ENCODE measurements at regions not wholly inside any gene's neighbourhood (a gene's known extent, or its start where the extent isn't known, plus 50 kb on each side); places are given as distances from the start of the nearest gene placed in this dataset.

DNA sequence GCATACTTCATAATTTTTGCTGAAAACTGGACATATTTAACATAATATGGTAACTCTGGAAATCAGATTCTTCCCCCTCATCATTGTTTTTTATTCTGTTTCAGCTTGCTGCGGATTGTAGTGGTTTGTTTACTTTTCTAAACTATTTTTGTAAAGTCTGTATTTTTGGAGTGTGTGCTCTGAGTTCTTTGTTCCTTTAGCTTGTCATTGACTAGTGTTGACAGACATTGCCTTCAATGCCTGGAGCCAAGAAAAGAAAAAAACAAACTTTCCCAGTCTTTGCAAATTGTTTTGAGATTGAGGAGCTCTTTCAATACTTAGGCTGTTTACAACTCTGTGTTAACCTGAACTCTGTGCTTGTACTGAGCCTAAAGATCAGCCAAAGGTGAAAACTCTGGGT lies 137.3 kb upstream of the CEP126 start:
- no peak overlapping the region for H3K4me3 ChIP-seq (ENCODE audit: low read depth, low read length)
- no peak for DNase-seq (ENCODE audit: low read depth)
- TF ChIP-seq, protein P1, sequence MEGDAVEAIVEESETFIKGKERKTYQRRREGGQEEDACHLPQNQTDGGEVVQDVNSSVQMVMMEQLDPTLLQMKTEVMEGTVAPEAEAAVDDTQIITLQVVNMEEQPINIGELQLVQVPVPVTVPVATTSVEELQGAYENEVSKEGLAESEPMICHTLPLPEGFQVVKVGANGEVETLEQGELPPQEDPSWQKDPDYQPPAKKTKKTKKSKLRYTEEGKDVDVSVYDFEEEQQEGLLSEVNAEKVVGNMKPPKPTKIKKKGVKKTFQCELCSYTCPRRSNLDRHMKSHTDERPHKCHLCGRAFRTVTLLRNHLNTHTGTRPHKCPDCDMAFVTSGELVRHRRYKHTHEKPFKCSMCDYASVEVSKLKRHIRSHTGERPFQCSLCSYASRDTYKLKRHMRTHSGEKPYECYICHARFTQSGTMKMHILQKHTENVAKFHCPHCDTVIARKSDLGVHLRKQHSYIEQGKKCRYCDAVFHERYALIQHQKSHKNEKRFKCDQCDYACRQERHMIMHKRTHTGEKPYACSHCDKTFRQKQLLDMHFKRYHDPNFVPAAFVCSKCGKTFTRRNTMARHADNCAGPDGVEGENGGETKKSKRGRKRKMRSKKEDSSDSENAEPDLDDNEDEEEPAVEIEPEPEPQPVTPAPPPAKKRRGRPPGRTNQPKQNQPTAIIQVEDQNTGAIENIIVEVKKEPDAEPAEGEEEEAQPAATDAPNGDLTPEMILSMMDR (IDR thresholded peaks at IDR 0.05; ENCODE audit: insufficient read depth, low read length): no peak

DNA sequence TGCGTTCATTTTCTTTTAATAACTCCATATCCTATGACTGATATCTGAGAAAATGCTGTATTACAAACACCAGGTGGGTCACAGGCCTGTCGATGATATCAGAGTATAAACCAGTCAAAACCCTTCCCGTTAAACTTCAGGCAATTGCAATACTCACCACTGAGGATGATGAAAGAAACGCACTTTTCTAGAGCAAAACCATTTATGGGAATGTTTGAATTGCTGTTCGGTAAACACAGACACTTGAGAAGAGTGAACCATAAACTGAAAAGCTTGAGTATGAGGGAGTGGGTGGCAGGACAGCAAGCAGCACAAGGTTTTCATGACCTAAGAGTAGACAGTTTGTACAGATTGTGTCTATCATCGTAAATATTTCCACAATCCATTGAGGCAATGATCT lies 139.8 kb upstream of the CEP126 start:
- DNase-seq (ENCODE audit: low read depth): no peak
- TF ChIP-seq, protein P1 (IDR thresholded peaks at IDR 0.05; ENCODE audit: insufficient read depth, low read length): no peak

DNA sequence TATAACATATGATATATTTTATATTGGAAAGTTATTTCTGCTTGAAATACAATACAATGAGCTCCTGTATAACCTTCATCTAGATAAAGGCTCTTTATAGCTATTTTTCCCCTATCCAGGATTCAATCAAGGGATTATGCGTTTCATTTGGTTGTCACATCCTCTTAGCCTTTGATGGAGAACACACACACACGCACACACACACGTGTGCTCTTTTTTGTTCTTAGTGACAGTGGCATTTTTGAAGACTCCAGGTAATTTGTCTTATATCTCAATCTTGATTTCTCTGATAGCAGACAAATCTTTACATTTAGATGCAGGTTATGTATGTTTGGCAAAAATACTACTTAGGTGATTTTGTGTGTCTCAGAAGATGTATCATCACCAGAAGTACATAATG lies 144.2 kb upstream of the CEP126 start:
- H3K4me3 ChIP-seq (ENCODE audit: low read depth, low read length): no peak overlapping the region
- no peak for DNase-seq (ENCODE audit: low read depth)
- TF ChIP-seq, protein P1 (IDR thresholded peaks at IDR 0.05; ENCODE audit: insufficient read depth, low read length): no peak

More for the DNA sequence above, 139.8 kb upstream of the CEP126 start:
- no peak overlapping the region for H3K4me3 ChIP-seq (ENCODE audit: low read depth, low read length)

DNA sequence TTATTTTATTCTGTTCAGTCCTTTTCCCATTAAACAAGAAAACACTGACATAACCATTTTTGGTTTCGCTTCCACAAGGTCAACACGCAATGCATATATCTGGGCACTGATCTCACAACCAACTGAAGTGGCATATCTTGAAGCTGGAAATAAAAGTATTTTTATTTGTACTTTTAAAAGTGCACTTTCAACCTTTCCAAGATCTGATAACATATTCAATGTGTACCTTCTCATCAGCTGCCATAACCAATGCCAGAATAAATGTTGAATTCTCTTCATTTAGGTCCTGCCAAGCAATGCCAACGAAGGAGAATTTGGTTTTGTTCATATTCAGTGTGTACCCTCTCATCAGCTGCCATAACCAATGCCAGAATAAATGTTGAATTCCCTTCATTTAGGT lies 148.9 kb upstream of the CEP126 start:
- H3K4me3 ChIP-seq (ENCODE audit: low read depth, low read length): no peak overlapping the region
- TF ChIP-seq, protein P1 (IDR thresholded peaks at IDR 0.05; ENCODE audit: insufficient read depth, low read length): no peak
- DNase-seq (ENCODE audit: low read depth): no peak

DNA sequence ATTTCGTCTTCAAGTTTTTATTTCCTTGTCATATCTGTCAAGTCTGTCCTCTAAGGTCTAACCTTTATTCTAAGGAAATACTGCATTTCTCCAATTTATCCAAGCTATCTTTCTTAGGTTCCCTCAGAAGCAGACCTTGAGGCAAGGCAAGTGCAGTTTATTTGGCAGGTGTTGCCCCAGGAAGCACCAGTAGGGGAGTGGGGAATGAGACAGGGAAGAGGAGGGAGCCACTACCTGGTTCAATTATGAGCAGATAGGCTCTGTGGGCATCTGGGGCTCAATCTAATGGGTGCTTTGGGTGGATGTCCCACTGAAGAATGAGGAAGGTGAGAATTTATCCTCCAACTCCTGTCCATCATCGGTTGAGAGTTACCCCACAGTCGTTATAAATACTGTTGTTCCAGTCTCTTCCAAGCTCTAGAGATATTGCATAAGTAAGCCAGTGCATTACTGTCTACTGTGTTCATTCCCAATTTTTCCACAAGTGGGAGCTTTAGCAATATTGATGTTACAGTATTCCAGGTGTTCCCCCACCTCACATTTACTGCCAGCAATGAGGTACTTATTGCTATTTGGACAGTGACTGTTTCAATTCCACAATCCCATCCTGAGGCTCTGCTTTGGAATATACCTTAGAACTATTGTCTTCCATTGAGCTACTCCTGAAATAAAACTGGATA lies 154.9 kb upstream of the CEP126 start:
- TF ChIP-seq, protein P1 (IDR thresholded peaks at IDR 0.05; ENCODE audit: insufficient read depth, low read length): no peak
- DNase-seq (ENCODE audit: low read depth): no peak
- no peak overlapping the region for H3K4me3 ChIP-seq (ENCODE audit: low read depth, low read length)

DNA sequence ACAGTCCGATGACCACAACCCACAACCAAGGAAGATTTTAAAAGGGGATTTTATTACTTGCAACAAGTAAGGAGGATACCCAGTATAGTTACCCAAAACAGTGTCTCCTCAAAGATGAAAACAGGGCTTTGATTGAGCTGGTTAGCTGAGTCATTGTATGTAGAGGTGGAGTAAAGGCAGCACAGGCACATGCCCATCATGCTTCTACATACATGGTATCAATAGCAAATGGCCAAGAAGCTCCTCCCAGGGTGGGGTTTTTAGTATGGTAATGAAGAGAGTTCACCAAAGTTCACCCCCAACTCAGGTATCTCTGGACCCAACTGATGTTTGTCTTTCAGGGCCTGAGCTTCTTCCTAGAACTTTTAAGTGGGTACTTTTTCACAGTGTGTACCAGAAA lies 157.1 kb upstream of the CEP126 start:
- no peak for DNase-seq (ENCODE audit: low read depth)
- H3K4me3 ChIP-seq (ENCODE audit: low read depth, low read length): no peak overlapping the region
- TF ChIP-seq, protein P1 (IDR thresholded peaks at IDR 0.05; ENCODE audit: insufficient read depth, low read length): no peak
